SK-N-SH treated with all-trans-retinoic acid at 6 μM for 48 hours (cell line): ENCODE measurements at regions not wholly inside any gene's neighbourhood (a gene's known extent, or its start where the extent isn't known, plus 50 kb on each side); places are given as distances from the start of the nearest gene placed in this dataset.

Source experiments
- ATAC-seq: fragments of 200-7000 bp; cut with Tn5 transposase; 3 replicates; pipeline ENCODE4 v1.9.1; 2020; ENCODE audit warnings: mild to moderate bottlenecking, moderate library complexity
- BACH2 ChIP-seq: fragments of 250-450 bp; sonication (Bioruptor Pico); IDR thresholded peaks from 2 replicates; pipeline ENCODE4 v1.9.0; 2021; ENCODE audit warnings: mild to moderate bottlenecking, borderline replicate concordance
- CSDC2 ChIP-seq: fragments of 250-450 bp; sonication (Bioruptor Pico); IDR thresholded peaks from 2 replicates; pipeline ENCODE4 v1.5.0; 2020; ENCODE audit warnings: mild to moderate bottlenecking, moderate library complexity
- ESRRG ChIP-seq: fragments of 250-450 bp; sonication (Bioruptor Pico); IDR thresholded peaks from 2 replicates; pipeline ENCODE4 v1.6.1; 2021; ENCODE audit warnings: mild to moderate bottlenecking
- GLIS3 ChIP-seq: fragments of 250-450 bp; sonication (Bioruptor Pico); IDR thresholded peaks from 2 replicates; pipeline ENCODE4 v1.5.0; 2020; ENCODE audit warnings: mild to moderate bottlenecking, moderate library complexity
- ISL1 ChIP-seq: fragments of 250-450 bp; sonication (Bioruptor Pico); IDR thresholded peaks from 2 replicates; pipeline ENCODE4 v2.1.2; 2022; ENCODE audit warnings: mild to moderate bottlenecking, moderate library complexity
- POU6F1 ChIP-seq: fragments of 250-450 bp; sonication (Bioruptor Pico); IDR thresholded peaks from 2 replicates; pipeline ENCODE4 v1.8.0; 2021; ENCODE audit warnings: low read depth, mild to moderate bottlenecking, moderate library complexity, borderline replicate concordance
- PPARA ChIP-seq: fragments of 250-450 bp; sonication (Bioruptor Pico); IDR thresholded peaks from 2 replicates; pipeline ENCODE4 v1.5.0; 2020; ENCODE audit warnings: mild to moderate bottlenecking, borderline replicate concordance
- RARB ChIP-seq: fragments of 250-450 bp; sonication (Bioruptor Pico); IDR thresholded peaks from 2 replicates; pipeline ENCODE4 v1.8.0; 2021; ENCODE audit warnings: mild to moderate bottlenecking, moderate library complexity
- TCF4 ChIP-seq: fragments of 250-450 bp; sonication (Bioruptor Pico); IDR thresholded peaks from 2 replicates; pipeline ENCODE4 v1.8.0; 2021; ENCODE audit warnings: mild to moderate bottlenecking, moderate library complexity, borderline replicate concordance
- TOX ChIP-seq: fragments of 250-450 bp; sonication (Bioruptor Pico); IDR thresholded peaks from 2 replicates; pipeline ENCODE4 v1.8.0; 2021; ENCODE audit warnings: mild to moderate bottlenecking, moderate library complexity, borderline replicate concordance
- TSHZ2 ChIP-seq: fragments of 250-450 bp; sonication (Bioruptor Pico); IDR thresholded peaks from 2 replicates; pipeline ENCODE4 v1.5.0; 2020; ENCODE audit warnings: mild to moderate bottlenecking, moderate library complexity
- ZC3H10 ChIP-seq: fragments of 250-450 bp; sonication (Bioruptor Pico); IDR thresholded peaks from 2 replicates; pipeline ENCODE4 v1.5.1; 2021; ENCODE audit warnings: mild to moderate bottlenecking, moderate library complexity
- ZFP3 ChIP-seq: fragments of 250-450 bp; sonication (Bioruptor Pico); IDR thresholded peaks from 2 replicates; pipeline ENCODE4 v1.5.0; 2020; ENCODE audit warnings: mild to moderate bottlenecking, moderate library complexity
- ZNF565 ChIP-seq: fragments of 450-650 bp; formaldehyde crosslinking; conservative IDR thresholded peaks from 2 replicates; pipeline ENCODE4 v1.5.0; 2020; ENCODE audit warnings: low read depth, mild to moderate bottlenecking, moderate library complexity
- ZNF70 ChIP-seq: fragments of 450-650 bp; formaldehyde crosslinking; IDR thresholded peaks from 2 replicates; pipeline ENCODE4 v1.5.0; 2020; ENCODE audit warnings: mild to moderate bottlenecking, moderate library complexity
- ZNF8 ChIP-seq: fragments of 450-650 bp; formaldehyde crosslinking; IDR thresholded peaks from 2 replicates; pipeline ENCODE4 v1.5.0; 2020; ENCODE audit warnings: mild to moderate bottlenecking, moderate library complexity
- TF ChIP-seq, protein P1 (sequence below): fragments of 250-450 bp; sonication (Bioruptor Pico); IDR thresholded peaks from 2 replicates; pipeline ENCODE4 v1.5.1; 2021; ENCODE audit warnings: mild to moderate bottlenecking, moderate library complexity

GRCh38 chr6:8181951-8182845, 79.8 kb upstream of the EEF1E1 start:
- TF ChIP-seq RARB (CRISPR knock-in tag) (no peak), ISL1 (CRISPR knock-in tag) (no peak), ZNF70 (CRISPR knock-in tag) (no peak), ESRRG (no peak), PPARA (CRISPR knock-in tag) (no peak), ZNF8 (CRISPR knock-in tag) (no peak), ZNF565 (CRISPR knock-in tag) (no peak), TOX (CRISPR knock-in tag) (no peak), ZFP3 (no peak), GLIS3 (no peak), TCF4 (CRISPR knock-in tag) (no peak), CSDC2 (CRISPR knock-in tag) (no peak)
- TF ChIP-seq, protein P1, sequence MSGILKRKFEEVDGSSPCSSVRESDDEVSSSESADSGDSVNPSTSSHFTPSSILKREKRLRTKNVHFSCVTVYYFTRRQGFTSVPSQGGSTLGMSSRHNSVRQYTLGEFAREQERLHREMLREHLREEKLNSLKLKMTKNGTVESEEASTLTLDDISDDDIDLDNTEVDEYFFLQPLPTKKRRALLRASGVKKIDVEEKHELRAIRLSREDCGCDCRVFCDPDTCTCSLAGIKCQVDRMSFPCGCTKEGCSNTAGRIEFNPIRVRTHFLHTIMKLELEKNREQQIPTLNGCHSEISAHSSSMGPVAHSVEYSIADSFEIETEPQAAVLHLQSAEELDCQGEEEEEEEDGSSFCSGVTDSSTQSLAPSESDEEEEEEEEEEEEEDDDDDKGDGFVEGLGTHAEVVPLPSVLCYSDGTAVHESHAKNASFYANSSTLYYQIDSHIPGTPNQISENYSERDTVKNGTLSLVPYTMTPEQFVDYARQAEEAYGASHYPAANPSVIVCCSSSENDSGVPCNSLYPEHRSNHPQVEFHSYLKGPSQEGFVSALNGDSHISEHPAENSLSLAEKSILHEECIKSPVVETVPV (CRISPR knock-in tag), result no peak
- no peak for ATAC-seq

DNA sequence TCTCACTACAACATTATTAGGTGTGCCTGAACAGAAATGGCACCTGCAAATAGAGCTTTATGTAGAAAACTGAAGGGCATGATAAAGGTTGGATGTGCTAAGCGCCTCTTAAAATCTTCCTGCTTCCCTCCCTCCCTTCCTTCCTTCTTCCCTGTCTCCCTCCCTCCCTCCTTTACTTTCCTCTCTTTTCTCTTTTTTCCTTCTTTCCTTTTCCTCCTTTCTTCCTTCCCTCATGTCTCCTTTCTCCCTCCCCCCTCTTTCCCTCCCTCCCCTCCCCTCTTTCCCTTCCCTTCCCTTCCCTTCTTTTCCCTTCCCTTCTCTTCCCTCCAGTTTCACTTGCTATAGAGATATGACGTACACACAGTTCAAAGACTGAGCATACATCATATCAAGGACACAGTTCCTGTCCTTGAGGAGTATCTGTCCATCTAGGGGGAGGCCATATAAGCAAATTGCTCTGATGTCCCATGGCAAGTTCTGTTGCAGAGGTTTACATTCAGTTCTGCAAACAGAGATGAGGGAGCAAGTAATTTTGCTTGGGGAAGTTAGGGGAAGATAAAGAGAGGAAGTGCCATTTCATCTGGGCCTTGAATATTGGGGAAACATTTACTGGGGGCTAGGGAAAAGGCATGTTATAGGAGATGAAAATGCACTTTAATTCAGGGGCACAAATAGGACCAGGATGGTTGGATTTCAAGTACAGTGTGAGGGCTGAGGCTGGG, 79.0 kb upstream of the EEF1E1 start:
- no peak for TF ChIP-seq ZNF70 (CRISPR knock-in tag)
- TF ChIP-seq RARB (CRISPR knock-in tag), result no peak
- TF ChIP-seq CSDC2 (CRISPR knock-in tag), result no peak
- no peak for TF ChIP-seq TOX (CRISPR knock-in tag)
- TF ChIP-seq ZNF8 (CRISPR knock-in tag), result no peak
- TF ChIP-seq ESRRG, result no peak
- no peak for TF ChIP-seq PPARA (CRISPR knock-in tag)
- TF ChIP-seq POU6F1 (CRISPR knock-in tag), result no peak
- TF ChIP-seq, protein P1 (CRISPR knock-in tag), result no peak
- no peak for ATAC-seq

- TF ChIP-seq TOX (CRISPR knock-in tag) (no peak), BACH2 (CRISPR knock-in tag) (no peak), POU6F1 (CRISPR knock-in tag) (no peak), ZFP3 (peak; percentile 52; the same call in 1 of the 2 replicates), ZC3H10 (CRISPR knock-in tag) (no peak), ISL1 (CRISPR knock-in tag) (peak; percentile 70), TSHZ2 (CRISPR knock-in tag) (no peak)
- no peak for ATAC-seq
Measured at GRCh38 chr6:8180327-8181159, 78.2 kb upstream of the EEF1E1 start.
